Suprapubic skin (tissue), 3 donors: ENCODE measurements at regions not wholly inside any gene's neighbourhood (a gene's known extent, or its start where the extent isn't known, plus 50 kb on each side); places are given as distances from the start of the nearest gene placed in this dataset.

Source experiments
- CTCF ChIP-seq, 2 donors: fragments of 200-600 bp in 1 of 2; fragments of 450-650 bp in 1 of 2; sonication (generic) in 1 of 2; IDR thresholded peaks; one replicate each; pipeline ENCODE4 v1.5.1; 2016 to 2019; ENCODE audit warnings: antibody characterized with exemption in 2 of 2, mild to moderate bottlenecking in 1 of 2, moderate library complexity in 1 of 2
- EP300 ChIP-seq: sonication (generic); formaldehyde crosslinking; IDR thresholded peaks from one replicate; pipeline ENCODE4 v1.6.1; 2017; ENCODE audit warnings: antibody characterized with exemption

GRCh38 chr18:48473816-48474215 lies 64.6 kb upstream of the ZBTB7C start:
- TF ChIP-seq CTCF (IDR thresholded peaks at IDR 0.05) (no peak), EP300 (no peak)
